Right cardiac atrium (tissue), 5 donors: ENCODE measurements at regions not wholly inside any gene's neighbourhood (a gene's known extent, or its start where the extent isn't known, plus 50 kb on each side); places are given as distances from the start of the nearest gene placed in this dataset.

Experiments
- ATAC-seq, 2 donors: fragments of 200-7000 bp; cut with Tn5 transposase; one replicate each; pipeline versions ENCODE4 v1.8.0 to v1.9.1; 2020; ENCODE audit warnings: moderate library complexity in 2 of 2, mild to moderate bottlenecking in 1 of 2
- DNase-seq, 3 donors: peaks; one replicate each; pipeline ENCODE4 v3.0.0-alpha.2; 2020
- H3K27ac ChIP-seq: one replicate; pipeline ENCODE4 v1.5.1; 2013; ENCODE audit warnings: mild to moderate bottlenecking, low read length, control low read depth, moderate library complexity
- H3K27me3 ChIP-seq: one replicate; pipeline ENCODE4 v1.6.1; 2013; ENCODE audit not compliant: control insufficient read depth, insufficient read depth
- H3K4me1 ChIP-seq: one replicate; pipeline ENCODE4 v1.6.1; 2013; ENCODE audit warnings: low read length; ENCODE audit not compliant: control insufficient read depth, insufficient read depth
- H3K4me3 ChIP-seq: one replicate; pipeline ENCODE4 v1.5.1; 2013; ENCODE audit warnings: low read length, control low read depth
- H3K9me3 ChIP-seq: one replicate; pipeline ENCODE4 v1.6.1; 2013; ENCODE audit warnings: low read length; ENCODE audit not compliant: control insufficient read depth
- WGBS: extraction: QIAGEN DNeasy Blood & Tissue Kit; methylation state at CpG from one replicate; pipeline ENCODE4 v1.1.7; 2013; 5-methylcytosine and 5-hydroxymethylcytosine counted together
- intact Hi-C, 4 donors: fragments of 100-400 bp; cut with DNase I; formaldehyde crosslinking; loops; one replicate each; pipeline versions ENCODE4 v1.11.0 to v1.14.0; 2022 to 2023
- microRNA-seq, 2 donors: library from miRNA; unstranded; fragments of <30 nt; microRNA quantifications; one replicate each; pipeline ENCODE4 v1.2.0, GENCODE V29; 2020 to 2021
- donor health status: healthy with polysubstance abuse.
- donor health status: DM: no; HTN: yes; CAD: no.
- donor health status: DM: no; HTN: no; CAD: no.
- donor health status: DM: no; HTN: yes; CAD: no; lungs with severe emphysema.
- donor health status: DM: yes; HTN: yes; CAD: no.

- ATAC-seq (no peak), DNase-seq (no peak)
- H3K27me3 ChIP-seq = no peaks in the 10 kb centered on the region
- intact Hi-C loops = no loop called here
- no peak overlapping the region for H3K27ac ChIP-seq
- no peak overlapping the region for H3K4me3 ChIP-seq
- no peaks in the 10 kb centered on the region for H3K4me1 ChIP-seq
- no peaks in the 10 kb centered on the region for H3K9me3 ChIP-seq
Measured at GRCh38 chr14:65357689-65358088, 54.8 kb upstream of the FUT8 start.

GRCh38 chr14:65359503-65359902, 53.0 kb upstream of the FUT8 start:
- WGBS = 46% methylated on average over 3 of the region's 3 CpGs
- intact Hi-C loops = no loop called here
- Histone ChIP-seq H3K27ac (no peak overlapping the region), H3K9me3 (no peaks in the 10 kb centered on the region), H3K4me1 (no peaks in the 10 kb centered on the region), H3K27me3 (no peaks in the 10 kb centered on the region), H3K4me3 (no peak overlapping the region)
- DNase-seq (no peak), ATAC-seq (no peak)

GRCh38 chr14:65360144-65360784, 52.3 kb upstream of the FUT8 start:
- DNase-seq (no peak), ATAC-seq (no peak)
- Histone ChIP-seq H3K4me3 (no peak overlapping the region), H3K27ac (no peak overlapping the region), H3K27me3 (no peaks in the 10 kb centered on the region), H3K9me3 (no peaks in the 10 kb centered on the region), H3K4me1 (no peaks in the 10 kb centered on the region)
- WGBS = 56% methylated on average over 2 of the region's 2 CpGs
- intact Hi-C loops = no loop called here

- H3K4me3 ChIP-seq = no peak overlapping the region
- no peaks in the 10 kb centered on the region for H3K27me3 ChIP-seq
- DNase-seq (peak; percentile 42 to 74 (median 66)), ATAC-seq (peak; percentile 71 to 86)
- no peak overlapping the region for H3K27ac ChIP-seq
- H3K4me1 ChIP-seq = no peaks in the 10 kb centered on the region
- no peaks in the 10 kb centered on the region for H3K9me3 ChIP-seq
- intact Hi-C loops = no loop called here
- WGBS = 23% methylated on average over 2 of the region's 2 CpGs
Measured at GRCh38 chr14:65361920-65362319, 50.6 kb upstream of the FUT8 start.

Small RNA genes lying in the stretch of these regions (microRNA-seq; reads per million reads assigned to microRNA genes)
- gene MIR4708 = 0 reads per million in 2 donors
